Astrocyte (in vitro differentiated cells and primary cell): ENCODE measurements at regions not wholly inside any gene's neighbourhood (a gene's known extent, or its start where the extent isn't known, plus 50 kb on each side); places are given as distances from the start of the nearest gene placed in this dataset.

Experiments used
- CTCF ChIP-seq: IDR thresholded peaks from 2 replicates; pipeline ENCODE4 v1.5.1; 2011; ENCODE audit warnings: low read depth, mild to moderate bottlenecking, inconsistent platforms, low read length, moderate library complexity; ENCODE audit not compliant: insufficient read depth
- EZH2 ChIP-seq: IDR thresholded peaks from 2 replicates; pipeline ENCODE4 v1.6.1; 2012; ENCODE audit warnings: mild to moderate bottlenecking, low read length, inconsistent platforms; ENCODE audit not compliant: insufficient read depth

DNA sequence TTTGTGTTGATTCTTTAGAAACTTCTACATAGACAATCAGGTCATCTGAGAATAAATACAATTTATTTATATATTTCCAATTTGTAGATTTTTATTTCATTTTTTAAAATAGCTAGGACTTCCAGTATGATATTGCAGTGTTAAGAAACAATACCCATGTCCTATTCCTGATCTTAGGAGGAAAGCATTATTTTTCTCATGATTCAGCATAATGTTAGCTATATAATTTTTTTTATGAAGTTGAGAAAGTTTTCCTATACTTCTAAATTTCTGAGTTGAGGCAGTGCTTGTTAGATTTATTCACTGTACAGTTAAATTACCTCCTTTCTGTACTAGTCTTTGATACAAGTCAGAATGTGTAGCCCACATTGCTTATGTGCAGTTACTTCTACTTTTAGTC, 595.7 kb upstream of the HS6ST1 start:
- TF ChIP-seq CTCF: no peak
- no peak for TF ChIP-seq EZH2
